ENCODE measurements at regions not wholly inside any gene's neighbourhood (a gene's known extent, or its start where the extent isn't known, plus 50 kb on each side); places are given as distances from the start of the nearest gene placed in this dataset.

- Mint-ChIP-seq H3K4me3 (no peak overlapping the region), H3K27me3 (no peaks in the 10 kb centered on the region), H3K4me1 (ENCODE audit: low read depth) (peaks cover 26% of the 10 kb centered on the region), H3K9me3 (no peaks in the 10 kb centered on the region), H3K27ac (no peak overlapping the region), H3K36me3 (ENCODE audit: low read depth) (no peaks in the 10 kb centered on the region)
Measured at GRCh38 chr9:88326936-88327335, 61.3 kb upstream of the SPIN1 start.

GRCh38 chr9:88326015-88326414, 62.2 kb upstream of the SPIN1 start:
- Mint-ChIP-seq H3K4me3 (no peak overlapping the region), H3K27me3 (no peaks in the 10 kb centered on the region), H3K9me3 (no peaks in the 10 kb centered on the region), H3K4me1 (ENCODE audit: low read depth) (peaks cover 30% of the 10 kb centered on the region), H3K36me3 (ENCODE audit: low read depth) (no peaks in the 10 kb centered on the region), H3K27ac (no peak overlapping the region)

GRCh38 chr9:88322906-88323566, 65.2 kb upstream of the SPIN1 start:
- H3K9me3 Mint-ChIP-seq = no peaks in the 10 kb centered on the region
- no peaks in the 10 kb centered on the region for H3K27me3 Mint-ChIP-seq
- no peak overlapping the region for H3K4me3 Mint-ChIP-seq
- H3K27ac Mint-ChIP-seq = peak overlapping the region; percentile 65
- H3K36me3 Mint-ChIP-seq (ENCODE audit: low read depth) = no peaks in the 10 kb centered on the region
- H3K4me1 Mint-ChIP-seq (ENCODE audit: low read depth) = peaks cover 30% of the 10 kb centered on the region

- Mint-ChIP-seq H3K27me3 (no peaks in the 10 kb centered on the region), H3K4me1 (ENCODE audit: low read depth) (peaks cover 30% of the 10 kb centered on the region), H3K9me3 (no peaks in the 10 kb centered on the region), H3K27ac (peak overlapping the region; percentile 55), H3K4me3 (no peak overlapping the region), H3K36me3 (ENCODE audit: low read depth) (no peaks in the 10 kb centered on the region)
Measured at GRCh38 chr9:88321764-88322163, 66.5 kb upstream of the SPIN1 start.

GRCh38 chr9:88320748-88321415, 67.4 kb upstream of the SPIN1 start:
- Mint-ChIP-seq H3K27ac (no peak overlapping the region), H3K4me3 (no peak overlapping the region), H3K4me1 (ENCODE audit: low read depth) (peaks cover 30% of the 10 kb centered on the region), H3K27me3 (no peaks in the 10 kb centered on the region), H3K9me3 (no peaks in the 10 kb centered on the region), H3K36me3 (ENCODE audit: low read depth) (no peaks in the 10 kb centered on the region)

GRCh38 chr9:88319936-88320747, 68.1 kb upstream of the SPIN1 start:
- Mint-ChIP-seq H3K4me1 (ENCODE audit: low read depth) (peaks cover 29% of the 10 kb centered on the region), H3K36me3 (ENCODE audit: low read depth) (no peaks in the 10 kb centered on the region), H3K27me3 (no peaks in the 10 kb centered on the region), H3K9me3 (no peaks in the 10 kb centered on the region), H3K4me3 (no peak overlapping the region), H3K27ac (no peak overlapping the region)

GRCh38 chr9:88313364-88314220, 74.7 kb upstream of the SPIN1 start:
- H3K27ac Mint-ChIP-seq = peak overlapping the region; percentile 95
- peaks cover 38% of the 10 kb centered on the region for H3K4me1 Mint-ChIP-seq (ENCODE audit: low read depth)
- H3K27me3 Mint-ChIP-seq = no peaks in the 10 kb centered on the region
- no peaks in the 10 kb centered on the region for H3K36me3 Mint-ChIP-seq (ENCODE audit: low read depth)
- no peaks in the 10 kb centered on the region for H3K9me3 Mint-ChIP-seq
- peak overlapping the region; percentile 59 for H3K4me3 Mint-ChIP-seq

GRCh38 chr9:88312517-88313103, 75.6 kb upstream of the SPIN1 start:
- peaks cover 38% of the 10 kb centered on the region for H3K4me1 Mint-ChIP-seq (ENCODE audit: low read depth)
- H3K4me3 Mint-ChIP-seq = peak overlapping the region; percentile 59

GRCh38 chr9:88312045-88312444, 76.2 kb upstream of the SPIN1 start:
- no peaks in the 10 kb centered on the region for H3K27me3 Mint-ChIP-seq
- H3K36me3 Mint-ChIP-seq (ENCODE audit: low read depth) = no peaks in the 10 kb centered on the region
- no peaks in the 10 kb centered on the region for H3K9me3 Mint-ChIP-seq
- H3K4me3 Mint-ChIP-seq = peak overlapping the region; percentile 59
- H3K4me1 Mint-ChIP-seq (ENCODE audit: low read depth) = peaks cover 42% of the 10 kb centered on the region
- H3K27ac Mint-ChIP-seq = peak overlapping the region; percentile 91

More at GRCh38 chr9:88312517-88313103, 75.6 kb upstream of the SPIN1 start:
- H3K27me3 Mint-ChIP-seq = no peaks in the 10 kb centered on the region
- H3K27ac Mint-ChIP-seq = peak overlapping the region; percentile 91
- H3K36me3 Mint-ChIP-seq (ENCODE audit: low read depth) = no peaks in the 10 kb centered on the region
- H3K9me3 Mint-ChIP-seq = no peaks in the 10 kb centered on the region

- H3K9me3 Mint-ChIP-seq = no peaks in the 10 kb centered on the region
- H3K36me3 Mint-ChIP-seq (ENCODE audit: low read depth) = no peaks in the 10 kb centered on the region
- H3K4me3 Mint-ChIP-seq = no peak overlapping the region
- H3K27ac Mint-ChIP-seq = peak overlapping the region; percentile 49
- peaks cover 52% of the 10 kb centered on the region for H3K4me1 Mint-ChIP-seq (ENCODE audit: low read depth)
- no peaks in the 10 kb centered on the region for H3K27me3 Mint-ChIP-seq
Measured at GRCh38 chr9:88310310-88310980, 77.8 kb upstream of the SPIN1 start.

- Mint-ChIP-seq H3K9me3 (no peaks in the 10 kb centered on the region), H3K27ac (no peak overlapping the region), H3K36me3 (ENCODE audit: low read depth) (no peaks in the 10 kb centered on the region), H3K4me3 (no peak overlapping the region), H3K4me1 (ENCODE audit: low read depth) (peaks cover 64% of the 10 kb centered on the region), H3K27me3 (no peaks in the 10 kb centered on the region)
Measured at GRCh38 chr9:88308831-88309560, 79.2 kb upstream of the SPIN1 start.

GRCh38 chr9:88307136-88307535, 81.1 kb upstream of the SPIN1 start:
- Mint-ChIP-seq H3K27me3 (no peaks in the 10 kb centered on the region), H3K36me3 (ENCODE audit: low read depth) (no peaks in the 10 kb centered on the region), H3K4me3 (no peak overlapping the region), H3K4me1 (ENCODE audit: low read depth) (peaks cover 64% of the 10 kb centered on the region), H3K9me3 (no peaks in the 10 kb centered on the region), H3K27ac (no peak overlapping the region)

- Mint-ChIP-seq H3K4me3 (peak overlapping the region; percentile 64), H3K27me3 (no peaks in the 10 kb centered on the region), H3K9me3 (no peaks in the 10 kb centered on the region), H3K36me3 (ENCODE audit: low read depth) (no peaks in the 10 kb centered on the region), H3K4me1 (ENCODE audit: low read depth) (peaks cover 45% of the 10 kb centered on the region), H3K27ac (peak overlapping the region; percentile 90)
Measured at GRCh38 chr9:88303721-88304451, 84.4 kb upstream of the SPIN1 start.
